MM.1S (cell line): ENCODE measurements at regions not wholly inside any gene's neighbourhood (a gene's known extent, or its start where the extent isn't known, plus 50 kb on each side); places are given as distances from the start of the nearest gene placed in this dataset.

Experiments
- EZH2 ChIP-seq: fragments of 300-600 bp; sonication (generic); optimal IDR thresholded peaks from 2 replicates; pipeline ENCODE3; 2017; ENCODE audit warnings: low read depth, mild to moderate bottlenecking, antibody characterized with exemption, low read length, mixed read lengths
- TF ChIP-seq, protein P1 (sequence below): fragments of 300-600 bp; sonication (generic); IDR thresholded peaks from 2 replicates; pipeline ENCODE4 v1.5.1; 2016; ENCODE audit warnings: antibody characterized with exemption, low read length, mixed read lengths

DNA sequence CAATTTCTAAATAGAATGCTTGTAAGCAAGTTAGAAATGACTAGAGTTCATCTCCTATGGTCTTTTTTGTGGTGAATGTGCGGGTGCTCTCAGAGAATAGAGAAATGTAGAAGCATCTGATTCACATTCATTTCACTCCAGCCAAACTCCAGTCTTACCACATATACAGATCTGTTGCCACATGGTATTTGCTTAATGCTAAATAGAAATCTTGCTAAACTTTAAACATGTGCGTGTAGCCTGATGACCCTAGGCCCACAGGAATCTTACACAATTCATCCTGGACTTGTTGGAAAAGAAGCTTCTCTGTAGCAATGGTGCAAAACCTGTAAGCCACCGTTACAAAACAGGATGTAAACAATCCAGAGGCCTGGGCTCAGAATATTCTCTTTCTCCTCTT is 135.2 kb downstream of the PCSK1 start:
- TF ChIP-seq, protein P1, sequence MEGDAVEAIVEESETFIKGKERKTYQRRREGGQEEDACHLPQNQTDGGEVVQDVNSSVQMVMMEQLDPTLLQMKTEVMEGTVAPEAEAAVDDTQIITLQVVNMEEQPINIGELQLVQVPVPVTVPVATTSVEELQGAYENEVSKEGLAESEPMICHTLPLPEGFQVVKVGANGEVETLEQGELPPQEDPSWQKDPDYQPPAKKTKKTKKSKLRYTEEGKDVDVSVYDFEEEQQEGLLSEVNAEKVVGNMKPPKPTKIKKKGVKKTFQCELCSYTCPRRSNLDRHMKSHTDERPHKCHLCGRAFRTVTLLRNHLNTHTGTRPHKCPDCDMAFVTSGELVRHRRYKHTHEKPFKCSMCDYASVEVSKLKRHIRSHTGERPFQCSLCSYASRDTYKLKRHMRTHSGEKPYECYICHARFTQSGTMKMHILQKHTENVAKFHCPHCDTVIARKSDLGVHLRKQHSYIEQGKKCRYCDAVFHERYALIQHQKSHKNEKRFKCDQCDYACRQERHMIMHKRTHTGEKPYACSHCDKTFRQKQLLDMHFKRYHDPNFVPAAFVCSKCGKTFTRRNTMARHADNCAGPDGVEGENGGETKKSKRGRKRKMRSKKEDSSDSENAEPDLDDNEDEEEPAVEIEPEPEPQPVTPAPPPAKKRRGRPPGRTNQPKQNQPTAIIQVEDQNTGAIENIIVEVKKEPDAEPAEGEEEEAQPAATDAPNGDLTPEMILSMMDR: no peak
- TF ChIP-seq EZH2: no peak
